A673 (cell line): ENCODE measurements at regions not wholly inside any gene's neighbourhood (a gene's known extent, or its start where the extent isn't known, plus 50 kb on each side); places are given as distances from the start of the nearest gene placed in this dataset.

Source experiments
- CTCF ChIP-seq: fragments of 300-800, 200-600 bp; sonication (generic); conservative IDR thresholded peaks from 2 replicates; pipeline ENCODE4 v1.5.1; 2017; ENCODE audit warnings: low read depth, mild to moderate bottlenecking, antibody characterized with exemption, low read length, moderate library complexity, mixed read lengths
- EZH2 ChIP-seq: fragments of 200-600 bp; sonication (generic); IDR thresholded peaks from 2 replicates; pipeline ENCODE4 v1.6.1; 2017; ENCODE audit warnings: borderline replicate concordance, low read depth, mild to moderate bottlenecking, mixed read lengths, antibody characterized with exemption, low read length; ENCODE audit not compliant: poor library complexity, severe bottlenecking

- TF ChIP-seq CTCF, result no peak
- TF ChIP-seq EZH2, result no peak
Measured at GRCh38 chr5:152608458-152608857, 203.4 kb upstream of the NMUR2 start.
